Mucosa of descending colon (tissue), 3 donors: ENCODE measurements at regions not wholly inside any gene's neighbourhood (a gene's known extent, or its start where the extent isn't known, plus 50 kb on each side); places are given as distances from the start of the nearest gene placed in this dataset.

ENCODE experiments used
- ATAC-seq: fragments of 200-7000 bp; cut with Tn5 transposase; one replicate; pipeline ENCODE4 v1.9.1; 2020; ENCODE audit warnings: mild to moderate bottlenecking, moderate library complexity
- DNase-seq, 3 donors: peaks; one replicate each; pipeline ENCODE4 v3.0.0-alpha.2; 2020
- H3K36me3 ChIP-seq: fragments of 200-600 bp; one replicate; pipeline ENCODE4 v1.8.0; 2021; ENCODE audit warnings: low read depth, mild to moderate bottlenecking
- H3K4me1 ChIP-seq: fragments of 200-600 bp; one replicate; pipeline ENCODE4 v1.8.0; 2021; ENCODE audit warnings: low read depth, mild to moderate bottlenecking
- H3K4me3 ChIP-seq: fragments of 200-600 bp; one replicate; pipeline ENCODE4 v1.8.0; 2021; ENCODE audit warnings: mild to moderate bottlenecking
- H3K9me3 ChIP-seq: fragments of 200-600 bp; one replicate; pipeline ENCODE4 v1.8.0; 2021; ENCODE audit warnings: mild to moderate bottlenecking
- intact Hi-C, 2 donors: fragments of 100-400 bp; cut with DNase I in 1 of 2; cut with micrococcal nuclease in 1 of 2; formaldehyde crosslinking; loops; one replicate each; pipeline versions ENCODE4 v1.11.0 to v1.11.1; 2022; cut with DNase I, micrococcal nuclease
- TF ChIP-seq, protein P1 (sequence below): fragments of 200-600 bp; IDR thresholded peaks from one replicate; pipeline ENCODE4 v1.8.0; 2022; ENCODE audit warnings: antibody characterized with exemption, mild to moderate bottlenecking
- donor health status: DM: no; HTN: no; CAD: no; lungs with moderate emphysema.
- donor health status: DM: no; HTN: no; CAD: no.
- donor health status: DM: no; HTN: yes; CAD: no.

DNA sequence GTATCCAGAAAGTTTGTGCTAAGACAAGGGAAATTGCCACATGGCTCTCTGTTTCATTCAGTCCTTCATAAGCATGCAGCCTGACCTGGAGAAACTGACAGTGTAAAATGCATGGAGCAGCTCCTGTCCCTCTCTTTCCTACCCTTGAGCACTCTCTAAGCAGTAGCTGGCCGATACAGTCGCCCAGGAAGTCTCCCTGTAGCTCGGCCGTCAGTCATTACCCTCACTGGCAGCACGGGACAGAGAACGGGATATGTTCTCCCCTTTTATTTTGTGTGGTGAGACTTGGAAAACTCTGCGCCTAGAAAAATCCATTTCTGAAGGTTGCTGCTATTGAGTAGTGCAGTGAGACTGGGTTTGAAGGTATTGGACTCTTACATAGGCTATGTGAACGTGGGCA lies 56.8 kb upstream of the KCNMB1 start:
- no peak for DNase-seq
- Histone ChIP-seq H3K9me3 (no peaks in the 10 kb centered on the region), H3K4me1 (no peaks in the 10 kb centered on the region), H3K36me3 (no peaks in the 10 kb centered on the region), H3K4me3 (no peak overlapping the region)
- ATAC-seq, result no peak
- intact Hi-C loops, result no loop called here
- TF ChIP-seq, protein P1, sequence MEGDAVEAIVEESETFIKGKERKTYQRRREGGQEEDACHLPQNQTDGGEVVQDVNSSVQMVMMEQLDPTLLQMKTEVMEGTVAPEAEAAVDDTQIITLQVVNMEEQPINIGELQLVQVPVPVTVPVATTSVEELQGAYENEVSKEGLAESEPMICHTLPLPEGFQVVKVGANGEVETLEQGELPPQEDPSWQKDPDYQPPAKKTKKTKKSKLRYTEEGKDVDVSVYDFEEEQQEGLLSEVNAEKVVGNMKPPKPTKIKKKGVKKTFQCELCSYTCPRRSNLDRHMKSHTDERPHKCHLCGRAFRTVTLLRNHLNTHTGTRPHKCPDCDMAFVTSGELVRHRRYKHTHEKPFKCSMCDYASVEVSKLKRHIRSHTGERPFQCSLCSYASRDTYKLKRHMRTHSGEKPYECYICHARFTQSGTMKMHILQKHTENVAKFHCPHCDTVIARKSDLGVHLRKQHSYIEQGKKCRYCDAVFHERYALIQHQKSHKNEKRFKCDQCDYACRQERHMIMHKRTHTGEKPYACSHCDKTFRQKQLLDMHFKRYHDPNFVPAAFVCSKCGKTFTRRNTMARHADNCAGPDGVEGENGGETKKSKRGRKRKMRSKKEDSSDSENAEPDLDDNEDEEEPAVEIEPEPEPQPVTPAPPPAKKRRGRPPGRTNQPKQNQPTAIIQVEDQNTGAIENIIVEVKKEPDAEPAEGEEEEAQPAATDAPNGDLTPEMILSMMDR, result no peak

DNA sequence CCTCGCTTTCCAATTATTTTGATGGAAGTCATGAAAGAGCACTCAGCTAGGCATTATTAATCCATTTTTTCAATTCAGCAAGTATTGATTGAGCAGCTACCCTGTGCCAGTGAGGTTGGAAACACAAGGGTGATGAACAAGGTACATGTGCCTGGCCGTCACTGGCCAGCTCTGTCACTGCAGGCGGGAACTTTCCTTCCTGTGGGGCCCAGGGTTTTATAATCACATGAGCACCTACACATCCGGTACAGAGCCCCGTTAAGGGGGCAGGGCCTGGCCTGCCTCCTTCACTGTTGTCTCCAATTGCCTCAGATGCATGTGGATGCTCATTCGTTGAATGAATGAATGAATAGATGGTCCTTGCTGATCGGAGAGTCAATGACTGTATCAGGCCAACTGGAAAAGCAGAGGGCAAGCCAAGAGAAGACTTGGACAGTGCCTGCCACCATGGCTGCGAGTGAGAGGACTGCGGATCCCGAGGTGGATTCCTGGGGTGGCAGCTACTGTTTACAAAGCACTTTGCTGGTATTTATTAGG lies 55.9 kb upstream of the KCNMB1 start:
- H3K4me1 ChIP-seq, result no peaks in the 10 kb centered on the region
- ATAC-seq, result no peak

DNA sequence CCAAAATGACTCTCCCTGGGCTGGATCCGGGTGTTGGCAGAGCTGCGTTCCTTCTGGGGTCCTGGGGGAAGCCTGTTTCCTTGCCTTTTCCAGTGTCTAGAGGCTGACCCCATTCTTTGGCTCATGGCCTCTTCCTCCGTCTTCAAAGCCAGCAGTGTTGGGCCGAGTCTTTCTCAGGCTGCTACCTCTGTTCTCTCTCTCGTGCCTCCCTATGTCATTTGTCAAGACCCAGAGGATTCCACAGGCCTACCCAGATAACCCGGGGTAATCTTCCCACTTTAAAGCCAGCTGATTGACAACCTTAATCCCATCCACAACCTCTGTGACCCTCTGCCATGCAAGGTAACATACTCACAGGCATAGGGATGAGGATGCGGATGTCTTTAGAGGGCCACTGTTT lies 55.0 kb upstream of the KCNMB1 start:
- intact Hi-C loops, result no loop called here
- no peak for DNase-seq
- H3K36me3 ChIP-seq, result no peaks in the 10 kb centered on the region
- H3K4me3 ChIP-seq, result no peak overlapping the region
- ATAC-seq, result no peak
- H3K9me3 ChIP-seq, result no peaks in the 10 kb centered on the region
- no peaks in the 10 kb centered on the region for H3K4me1 ChIP-seq
- TF ChIP-seq, protein P1, result no peak

More for the DNA sequence above, 55.9 kb upstream of the KCNMB1 start:
- Histone ChIP-seq H3K36me3 (no peaks in the 10 kb centered on the region), H3K4me3 (no peak overlapping the region), H3K9me3 (no peaks in the 10 kb centered on the region)
- DNase-seq, result no peak
- TF ChIP-seq, protein P1, result no peak
- intact Hi-C loops, result no loop called here

DNA sequence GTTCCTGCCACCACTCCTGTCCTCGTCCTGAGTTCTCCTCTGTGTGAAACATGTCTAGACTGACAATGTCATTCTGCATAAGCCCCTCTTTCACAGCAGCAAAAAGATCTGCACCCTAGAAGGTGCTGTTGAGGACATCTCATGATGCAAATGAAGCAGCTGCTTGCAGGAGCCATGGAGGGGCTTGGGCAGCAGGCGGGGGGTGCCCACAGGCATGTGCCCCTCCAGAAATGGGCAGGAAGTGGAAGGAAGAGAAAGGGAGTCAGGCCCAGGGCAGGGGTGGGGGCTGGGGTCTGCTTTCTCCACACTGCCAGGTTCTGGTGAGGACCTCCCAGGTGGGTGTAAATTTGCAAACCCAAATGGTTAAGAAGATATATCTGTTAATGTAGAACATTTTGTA lies 54.5 kb upstream of the KCNMB1 start:
- no peak for DNase-seq
- intact Hi-C loops, result no loop called here
- Histone ChIP-seq H3K4me1 (no peaks in the 10 kb centered on the region), H3K36me3 (no peaks in the 10 kb centered on the region), H3K4me3 (no peak overlapping the region), H3K9me3 (no peaks in the 10 kb centered on the region)
- no peak for ATAC-seq
- TF ChIP-seq, protein P1, result no peak

DNA sequence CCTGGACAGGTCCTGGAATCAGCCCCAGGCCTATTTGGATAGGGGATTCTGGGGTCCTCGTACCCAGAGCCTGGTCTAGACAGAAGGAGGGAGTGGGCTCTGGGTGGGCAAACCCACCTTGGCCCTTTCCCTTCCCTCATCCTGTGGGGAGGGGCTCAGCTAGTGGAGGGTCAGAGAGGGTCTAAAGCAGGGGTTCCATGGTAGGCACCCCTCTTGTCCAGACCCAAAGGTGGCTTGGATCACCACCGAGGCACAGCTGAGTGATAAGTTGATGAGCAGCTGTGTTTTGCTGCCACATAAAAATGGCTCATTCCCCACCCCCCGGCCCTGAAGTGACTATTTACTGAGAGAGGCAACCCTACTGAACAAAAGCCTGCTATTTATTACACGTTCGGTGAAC lies 53.8 kb upstream of the KCNMB1 start:
- DNase-seq (no peak), ATAC-seq (no peak)
- TF ChIP-seq, protein P1, result no peak
- Histone ChIP-seq H3K4me1 (no peaks in the 10 kb centered on the region), H3K36me3 (no peaks in the 10 kb centered on the region), H3K4me3 (no peak overlapping the region), H3K9me3 (no peaks in the 10 kb centered on the region)
- intact Hi-C loops, result no loop called here

DNA sequence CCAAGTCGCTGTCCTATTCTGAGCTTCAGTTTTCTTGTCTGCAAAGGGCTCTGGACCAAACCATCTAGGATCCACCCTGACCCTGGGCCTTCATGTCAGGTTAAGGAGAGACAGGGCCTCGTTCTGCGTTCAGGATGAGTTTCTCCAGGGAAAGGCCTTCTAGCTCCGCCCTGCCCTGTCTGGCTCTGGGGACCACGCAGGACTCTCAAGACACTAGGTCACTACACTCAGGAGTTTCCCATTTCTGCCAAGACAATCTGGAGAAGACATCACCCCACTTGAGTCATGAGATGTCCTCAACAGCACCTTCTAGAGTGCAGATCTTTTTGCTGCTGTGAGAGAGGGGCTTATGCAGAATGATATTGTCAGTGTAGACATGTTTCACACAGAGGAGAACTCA lies 53.2 kb upstream of the KCNMB1 start:
- ATAC-seq, result no peak
- no peak overlapping the region for H3K4me3 ChIP-seq
- intact Hi-C loops, result no loop called here

More for the DNA sequence above, 53.2 kb upstream of the KCNMB1 start:
- H3K36me3 ChIP-seq, result no peaks in the 10 kb centered on the region
- no peaks in the 10 kb centered on the region for H3K9me3 ChIP-seq
- TF ChIP-seq, protein P1, result no peak
- no peak for DNase-seq
- no peaks in the 10 kb centered on the region for H3K4me1 ChIP-seq
